HG03520 (cell line): ENCODE measurements at regions not wholly inside any gene's neighbourhood (a gene's known extent, or its start where the extent isn't known, plus 50 kb on each side); places are given as distances from the start of the nearest gene placed in this dataset.
"Not testable (repeated sequence)": the region's sequence is repeated elsewhere in the genome, so short reads cannot be mapped to it uniquely, and the experiment has no call there.

Experiments used
- ATAC-seq: cut with Tn5 transposase; IDR thresholded peaks from one replicate; pipeline ENCODE4 v1.9.1; 2021; ENCODE audit warnings: mild to moderate bottlenecking, moderate library complexity; ENCODE audit not compliant: unreplicated experiment

DNA sequence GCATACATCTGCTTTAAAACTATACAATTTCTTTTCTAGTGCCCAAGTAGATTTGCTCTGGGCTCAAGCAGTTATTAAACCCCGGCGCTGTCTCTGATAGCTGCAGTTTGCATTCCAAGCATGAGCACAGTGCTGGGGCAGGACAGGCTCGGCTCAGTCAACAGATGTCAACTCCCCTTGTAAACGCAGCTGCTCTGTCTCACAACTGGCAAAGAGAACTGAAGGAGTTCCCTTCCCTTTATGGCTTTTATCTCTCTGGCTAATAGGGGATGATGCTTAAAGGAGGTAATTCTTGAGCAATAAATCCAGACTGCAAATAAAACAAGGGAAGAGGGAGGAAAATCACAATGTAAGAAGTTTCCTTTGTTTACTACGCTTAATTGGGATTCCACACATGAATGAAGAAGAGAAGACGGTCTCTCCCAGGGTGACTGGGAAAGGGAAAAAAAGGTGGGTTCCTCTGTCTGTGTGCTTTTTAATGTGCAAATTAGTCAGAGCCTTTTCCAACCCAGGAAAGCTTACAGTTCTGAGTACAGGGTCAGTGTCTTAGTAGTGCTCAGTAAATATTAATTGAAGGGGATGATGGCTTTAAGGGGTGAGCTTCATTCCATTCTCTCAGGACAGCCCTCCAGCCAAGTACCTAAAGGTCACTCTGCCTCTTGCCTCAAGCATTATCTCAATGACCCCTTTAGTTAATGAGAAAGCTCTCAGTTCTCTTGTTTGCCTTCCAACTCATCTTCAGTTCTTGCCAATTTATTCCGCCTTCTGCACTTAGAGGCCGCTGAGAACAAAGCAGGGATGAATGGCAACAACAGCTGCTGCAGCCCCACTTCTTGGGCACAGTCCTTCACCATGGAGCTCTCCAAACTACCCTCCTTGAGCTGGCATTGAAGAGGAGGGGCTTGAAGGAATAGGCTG is 155.7 kb upstream of the JADE1 start:
- ATAC-seq, result no peak

DNA sequence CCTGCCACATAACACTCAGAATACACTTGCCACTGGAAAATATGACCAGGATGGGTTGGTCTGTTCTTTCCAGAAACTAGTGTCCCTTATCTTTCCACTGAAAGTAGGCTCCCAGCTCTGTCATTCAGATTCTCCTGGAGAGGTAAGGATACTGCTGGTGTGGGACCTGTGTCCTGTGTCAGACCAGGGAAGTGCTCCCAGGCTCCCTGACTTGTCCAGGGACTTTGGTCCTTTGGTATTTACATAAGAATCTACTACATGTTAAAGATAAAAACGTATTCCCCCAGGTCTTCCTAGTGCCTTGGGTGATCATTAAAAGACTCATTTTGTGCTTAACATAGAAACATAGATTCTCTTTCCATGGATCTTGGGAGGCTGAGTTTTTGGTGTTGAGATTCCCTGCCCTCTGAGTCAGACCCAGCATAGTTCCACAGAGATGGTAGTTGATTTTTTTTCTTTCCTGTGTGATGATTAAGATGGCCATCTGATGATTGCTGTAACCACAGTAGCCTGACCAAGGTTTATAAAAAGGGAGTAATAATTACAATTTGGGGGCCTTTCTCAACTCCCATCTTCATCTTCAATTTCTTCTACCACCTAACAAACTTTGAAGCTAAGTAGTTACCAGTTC is 159.8 kb upstream of the JADE1 start:
- ATAC-seq, result no peak

- no peak for ATAC-seq
Observed at GRCh38 chr4:128649161-128649560, 160.3 kb upstream of the JADE1 start.

DNA sequence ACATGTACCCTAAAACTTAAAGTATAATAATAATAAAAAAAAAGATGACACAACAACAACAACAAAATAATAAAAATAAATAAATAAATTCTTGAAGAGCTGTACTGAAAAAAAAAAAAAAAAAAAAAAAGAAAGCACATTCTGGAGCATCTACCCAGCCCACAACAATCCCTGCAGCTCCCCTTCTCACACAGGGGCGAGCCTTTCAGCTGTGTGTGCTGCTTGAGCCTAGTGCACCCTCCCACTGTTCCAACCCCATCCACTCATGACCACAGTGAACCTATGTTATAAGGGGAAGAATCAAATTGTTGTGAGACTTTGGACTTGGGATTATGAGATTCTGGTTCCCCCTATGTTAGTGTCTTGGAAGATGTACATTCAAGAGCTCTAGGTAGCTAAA is 161.5 kb upstream of the JADE1 start:
- no peak for ATAC-seq

DNA sequence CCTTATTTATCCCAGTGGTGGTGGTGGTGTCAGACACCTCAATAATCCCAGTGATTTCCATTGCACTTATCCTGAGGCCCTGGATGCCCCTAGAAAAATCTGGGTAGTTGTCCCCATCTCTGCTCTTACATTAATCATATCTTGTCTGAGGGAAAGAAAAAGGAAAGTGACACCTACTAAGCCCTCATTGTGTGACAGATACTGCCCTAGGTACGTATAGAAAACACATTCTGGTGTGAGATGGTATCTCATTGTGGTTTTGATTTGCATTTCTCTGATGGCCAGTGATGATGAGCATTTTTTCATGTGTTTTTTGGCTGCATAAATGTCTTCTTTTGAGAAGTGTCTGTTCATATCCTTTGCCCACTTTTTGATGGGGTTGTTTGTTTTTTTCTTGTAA is 162.6 kb upstream of the JADE1 start:
- ATAC-seq, result peak; percentile 92

DNA sequence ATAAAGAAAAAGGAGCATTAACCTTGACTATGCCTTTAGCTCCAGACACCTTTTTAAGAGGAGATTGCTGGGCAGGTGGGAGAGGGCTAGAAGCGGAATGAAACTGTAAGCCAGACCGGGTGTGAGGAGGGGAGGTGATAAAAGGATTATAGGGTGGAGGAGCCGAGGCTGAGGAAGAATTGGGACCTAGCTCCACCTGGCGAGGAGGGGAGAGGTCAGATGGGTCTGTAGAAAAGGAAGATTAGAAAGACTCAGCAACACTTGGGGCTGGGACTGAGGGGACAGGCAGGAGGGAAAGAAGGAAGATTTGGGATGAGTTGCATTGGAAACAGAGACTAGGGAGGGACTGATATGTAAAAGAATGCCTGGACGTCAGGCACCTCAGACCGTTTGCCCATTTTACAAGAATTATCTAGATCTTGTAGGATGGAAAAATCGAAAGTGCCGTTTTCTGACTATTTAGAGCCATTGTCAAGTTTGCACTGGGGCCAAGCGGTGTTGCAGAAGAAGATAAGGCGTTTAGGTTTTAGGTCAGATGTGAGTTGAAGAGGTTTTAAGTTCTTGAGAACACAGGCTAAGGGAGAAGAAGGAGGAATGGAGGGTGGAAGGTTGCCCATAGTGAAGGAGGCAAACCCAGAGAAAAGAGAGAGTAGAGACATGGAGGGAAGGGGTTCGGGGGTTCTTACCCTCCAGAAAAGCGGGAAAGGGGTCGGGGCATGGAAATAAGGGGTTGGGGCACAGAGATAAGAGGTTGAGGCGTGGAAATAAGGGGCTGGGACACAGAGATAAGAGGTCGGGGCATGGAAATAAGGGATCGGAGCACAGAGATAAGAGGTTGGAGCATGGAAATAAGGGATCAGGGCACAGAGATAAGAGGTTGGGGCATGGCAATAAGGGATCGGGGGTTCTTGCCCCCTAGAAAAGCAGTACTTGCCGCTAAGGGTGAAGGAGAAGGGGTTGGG is 164.5 kb upstream of the JADE1 start:
- ATAC-seq, result not testable (repeated sequence)

- ATAC-seq, result not testable (repeated sequence)
Observed at GRCh38 chr4:128644107-128644506, 165.4 kb upstream of the JADE1 start.

DNA sequence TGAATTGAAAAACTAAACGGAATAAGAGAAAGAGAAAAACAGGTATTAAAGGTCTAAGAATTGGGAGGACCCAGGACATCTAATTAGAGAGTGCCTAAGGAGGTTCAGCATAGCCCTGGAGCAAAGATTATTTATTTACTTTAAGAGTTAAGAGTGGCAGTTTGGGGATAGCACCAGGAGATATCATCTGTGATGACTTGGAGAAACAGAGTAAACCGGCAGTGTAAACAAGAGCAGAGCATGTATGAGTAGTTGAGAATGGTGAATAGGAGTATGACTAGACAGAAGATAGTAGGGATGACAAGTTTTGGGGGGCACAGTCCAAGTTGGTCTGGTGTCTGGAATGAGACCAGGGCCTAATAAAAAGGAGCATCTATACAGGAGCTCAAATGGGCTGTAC is 167.9 kb upstream of the JADE1 start:
- not testable (repeated sequence) for ATAC-seq

- no peak for ATAC-seq
Observed at GRCh38 chr4:128639541-128640270, 169.8 kb upstream of the JADE1 start.

GRCh38 chr4:128636906-128637305 is 172.6 kb upstream of the JADE1 start:
- ATAC-seq, result no peak

- no peak for ATAC-seq
Observed at GRCh38 chr4:128635955-128636560, 173.4 kb upstream of the JADE1 start.

- no peak for ATAC-seq
Observed at GRCh38 chr4:128635141-128635954, 174.2 kb upstream of the JADE1 start.

GRCh38 chr4:128633067-128633466 is 176.4 kb upstream of the JADE1 start:
- no peak for ATAC-seq

- ATAC-seq, result no peak
Observed at GRCh38 chr4:128630871-128631270, 178.6 kb upstream of the JADE1 start.

DNA sequence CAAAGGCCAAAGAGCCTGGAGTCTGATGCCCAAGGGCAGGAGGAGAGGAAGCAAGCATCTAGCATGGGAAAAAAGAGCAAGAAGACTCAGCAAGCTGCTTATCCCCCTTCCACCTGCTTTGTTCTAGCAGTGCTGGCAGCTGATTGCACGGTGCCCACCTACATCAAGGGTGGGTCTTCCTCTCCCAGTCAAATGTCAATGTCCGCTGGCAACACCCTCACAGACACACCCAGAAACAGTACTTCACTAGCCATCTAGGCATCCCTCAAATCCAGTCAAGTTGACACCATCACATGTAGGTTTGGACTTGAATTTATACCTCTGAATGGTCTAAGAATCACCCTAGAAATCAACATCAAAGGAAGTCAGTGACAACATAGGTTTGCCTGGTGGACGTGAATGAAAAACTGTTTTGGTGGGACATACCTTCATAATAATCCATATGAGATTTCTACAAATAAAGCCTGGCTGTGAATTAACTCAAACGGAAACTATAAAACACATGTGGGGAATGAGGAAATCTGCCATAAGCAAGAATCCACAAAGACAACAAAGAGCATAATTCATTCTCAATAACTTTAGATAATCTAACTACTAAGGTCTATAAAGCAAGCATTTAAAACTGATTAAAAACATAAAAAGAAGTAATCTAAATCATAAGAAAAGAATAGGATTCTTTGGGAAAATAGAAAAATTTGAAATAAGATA is 185.8 kb upstream of the JADE1 start:
- ATAC-seq, result no peak

GRCh38 chr4:128620279-128620965 is 189.1 kb upstream of the JADE1 start:
- ATAC-seq, result not testable (repeated sequence)

GRCh38 chr4:128615197-128615596 is 194.3 kb upstream of the JADE1 start:
- ATAC-seq, result no peak

DNA sequence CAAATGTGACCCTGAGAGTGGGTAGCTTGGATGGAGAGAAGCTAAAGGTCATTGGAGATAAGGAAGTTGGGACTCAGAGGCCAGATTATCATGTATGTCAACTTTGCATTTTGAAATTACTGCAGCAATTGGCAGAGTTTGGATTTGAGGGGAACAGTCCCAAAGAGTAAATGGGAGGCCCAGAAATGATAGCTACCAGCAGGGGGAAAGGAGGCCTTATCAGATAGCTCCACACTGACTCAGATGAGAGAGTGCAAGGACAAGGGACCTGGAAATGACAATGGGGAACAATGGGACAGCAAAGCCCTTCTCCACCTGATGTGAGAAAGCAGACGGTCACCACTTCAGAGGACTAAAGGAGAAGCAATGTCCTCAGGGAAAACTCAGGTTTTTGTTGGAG is 201.5 kb upstream of the JADE1 start:
- no peak for ATAC-seq
